GM06990 (cell line): ENCODE measurements at regions not wholly inside any gene's neighbourhood (a gene's known extent, or its start where the extent isn't known, plus 50 kb on each side); places are given as distances from the start of the nearest gene placed in this dataset.

Experiments used
- DNase-seq: peaks from one replicate; pipeline ENCODE4 v3.0.0-alpha.2; 2011; ENCODE audit not compliant: insufficient read length; ENCODE audit errors: extremely low read depth
- H3K27me3 ChIP-seq: replicated peaks from 2 replicates; pipeline ENCODE4 v1.6.0; 2011; ENCODE audit warnings: low read length; ENCODE audit not compliant: control insufficient read depth, insufficient read depth
- H3K36me3 ChIP-seq: 2 replicates; pipeline ENCODE4 v1.5.1; 2011; ENCODE audit warnings: low read length; ENCODE audit not compliant: control insufficient read depth, insufficient read depth
- H3K4me3 ChIP-seq: replicated peaks from 2 replicates; pipeline ENCODE4 v1.5.1; 2011; ENCODE audit warnings: low read depth, mild to moderate bottlenecking, control low read depth, low read length
- TF ChIP-seq, protein P1 (sequence below): IDR thresholded peaks from 2 replicates; pipeline ENCODE4 v1.5.1; 2011; ENCODE audit warnings: low read length, control low read depth, mild to moderate bottlenecking, inconsistent platforms; ENCODE audit not compliant: insufficient read depth, poor library complexity, severe bottlenecking

DNA sequence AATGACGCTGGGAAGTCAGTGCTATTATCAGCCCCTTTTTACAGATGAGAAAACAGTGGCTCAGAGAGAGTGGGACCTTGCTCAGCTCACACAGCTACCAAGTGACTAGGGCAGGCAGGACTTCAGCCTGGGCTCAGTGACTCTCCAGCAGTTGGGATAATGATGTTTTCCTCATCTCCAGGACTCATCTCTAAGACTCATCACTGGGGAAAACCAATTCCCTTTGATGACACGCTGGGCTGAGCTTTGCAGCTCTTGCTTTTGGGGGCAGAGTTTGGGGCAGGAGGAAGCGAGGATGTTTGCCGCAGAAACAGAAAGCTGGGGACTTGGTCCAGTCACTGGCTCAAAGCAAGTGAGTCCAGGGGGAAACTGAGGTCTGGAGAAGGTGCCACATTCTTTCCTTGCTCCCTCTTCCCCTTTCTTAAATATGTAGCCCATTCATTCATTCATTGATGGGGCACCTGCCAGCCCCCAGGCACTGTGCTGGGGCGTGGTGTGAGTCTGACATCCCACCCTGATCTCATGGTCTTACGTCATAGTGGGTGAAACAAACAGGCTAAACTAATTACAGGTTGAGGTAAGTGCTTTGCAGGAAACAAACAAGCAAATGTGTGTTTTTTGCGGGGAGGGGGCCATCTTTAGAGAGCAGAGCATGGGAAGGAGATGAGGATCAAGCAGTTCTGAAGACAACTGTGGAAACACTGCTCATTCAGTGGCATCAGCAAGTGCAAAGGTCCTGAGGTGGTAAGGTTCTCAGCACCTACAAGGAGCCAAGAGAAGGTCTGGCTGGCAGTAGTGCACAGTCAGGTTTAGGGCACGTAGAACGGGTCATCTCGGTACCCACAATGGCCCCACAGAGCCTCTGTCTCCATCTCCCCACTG is 74.4 kb upstream of the PMEPA1 start:
- Histone ChIP-seq H3K36me3 (no peaks in the 10 kb centered on the region), H3K4me3 (no peak overlapping the region), H3K27me3 (no peaks in the 10 kb centered on the region)
- no peak for DNase-seq
- TF ChIP-seq, protein P1, sequence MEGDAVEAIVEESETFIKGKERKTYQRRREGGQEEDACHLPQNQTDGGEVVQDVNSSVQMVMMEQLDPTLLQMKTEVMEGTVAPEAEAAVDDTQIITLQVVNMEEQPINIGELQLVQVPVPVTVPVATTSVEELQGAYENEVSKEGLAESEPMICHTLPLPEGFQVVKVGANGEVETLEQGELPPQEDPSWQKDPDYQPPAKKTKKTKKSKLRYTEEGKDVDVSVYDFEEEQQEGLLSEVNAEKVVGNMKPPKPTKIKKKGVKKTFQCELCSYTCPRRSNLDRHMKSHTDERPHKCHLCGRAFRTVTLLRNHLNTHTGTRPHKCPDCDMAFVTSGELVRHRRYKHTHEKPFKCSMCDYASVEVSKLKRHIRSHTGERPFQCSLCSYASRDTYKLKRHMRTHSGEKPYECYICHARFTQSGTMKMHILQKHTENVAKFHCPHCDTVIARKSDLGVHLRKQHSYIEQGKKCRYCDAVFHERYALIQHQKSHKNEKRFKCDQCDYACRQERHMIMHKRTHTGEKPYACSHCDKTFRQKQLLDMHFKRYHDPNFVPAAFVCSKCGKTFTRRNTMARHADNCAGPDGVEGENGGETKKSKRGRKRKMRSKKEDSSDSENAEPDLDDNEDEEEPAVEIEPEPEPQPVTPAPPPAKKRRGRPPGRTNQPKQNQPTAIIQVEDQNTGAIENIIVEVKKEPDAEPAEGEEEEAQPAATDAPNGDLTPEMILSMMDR = no peak

DNA sequence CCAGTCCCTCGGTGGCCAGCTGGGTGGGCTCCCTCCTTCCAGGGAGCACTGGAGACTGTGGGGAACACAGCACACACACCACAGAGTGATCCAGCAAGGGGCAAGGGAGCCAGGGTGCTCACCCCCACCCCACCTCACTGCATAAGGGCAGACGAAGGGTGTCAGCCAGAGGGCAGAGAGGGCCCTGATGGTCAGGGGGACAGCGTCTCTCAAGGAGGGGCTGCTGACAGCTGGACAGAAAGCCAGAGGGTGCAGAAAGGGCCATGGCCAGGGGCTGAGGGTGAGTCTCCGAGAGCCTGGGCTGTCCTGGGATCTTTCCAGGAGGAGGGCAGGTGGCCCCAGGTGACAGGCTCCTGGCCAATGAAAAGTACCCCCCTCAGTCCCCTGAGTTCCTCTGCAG is 73.4 kb upstream of the PMEPA1 start:
- no peak for DNase-seq
- no peaks in the 10 kb centered on the region for H3K36me3 ChIP-seq
- TF ChIP-seq, protein P1 = no peak
- no peak overlapping the region for H3K4me3 ChIP-seq
- no peaks in the 10 kb centered on the region for H3K27me3 ChIP-seq

DNA sequence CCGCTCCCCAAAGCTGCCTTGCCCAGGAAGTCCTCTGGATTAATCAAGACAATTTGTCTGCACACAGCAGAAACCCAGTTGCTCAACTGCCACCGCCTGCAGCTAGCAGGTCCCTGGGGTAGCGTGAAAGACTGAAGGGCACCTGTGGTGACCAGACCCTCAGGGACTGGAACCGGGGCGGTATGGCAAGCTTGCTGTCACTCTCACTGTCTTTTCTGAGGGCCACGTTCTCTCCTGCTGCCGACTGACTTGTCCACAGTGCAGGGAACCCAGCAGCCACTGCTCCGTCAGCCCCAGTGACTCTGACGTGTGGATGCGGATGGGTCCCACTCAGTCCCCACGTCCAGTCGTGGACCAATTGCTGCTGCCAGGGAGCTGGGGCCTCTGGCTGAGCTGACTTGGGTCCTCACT is 72.8 kb upstream of the PMEPA1 start:
- Histone ChIP-seq H3K36me3 (no peaks in the 10 kb centered on the region), H3K27me3 (no peaks in the 10 kb centered on the region), H3K4me3 (no peak overlapping the region)
- DNase-seq = no peak
- TF ChIP-seq, protein P1 = no peak

DNA sequence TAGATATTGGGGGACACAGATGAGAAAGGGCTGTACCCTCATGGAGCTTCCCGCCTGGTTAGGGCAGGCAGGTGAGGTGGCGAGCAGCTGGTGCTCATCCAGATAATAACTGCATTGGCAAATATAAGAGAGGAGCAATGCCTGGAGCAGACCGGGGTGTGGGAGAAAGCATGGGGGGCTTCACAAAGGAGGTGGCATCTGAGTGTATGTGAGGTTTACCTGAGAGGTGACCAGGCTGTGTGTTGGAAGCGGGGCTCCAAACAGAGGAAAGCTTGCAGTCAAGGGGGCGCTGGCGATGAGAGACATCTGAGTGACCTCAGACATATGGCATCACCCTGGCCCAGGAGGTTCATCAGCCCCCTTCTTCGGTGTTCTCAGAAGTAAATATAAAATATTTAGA is 72.1 kb upstream of the PMEPA1 start:
- H3K36me3 ChIP-seq = no peaks in the 10 kb centered on the region
- no peaks in the 10 kb centered on the region for H3K27me3 ChIP-seq
- TF ChIP-seq, protein P1 = no peak
- no peak overlapping the region for H3K4me3 ChIP-seq
- DNase-seq = no peak

DNA sequence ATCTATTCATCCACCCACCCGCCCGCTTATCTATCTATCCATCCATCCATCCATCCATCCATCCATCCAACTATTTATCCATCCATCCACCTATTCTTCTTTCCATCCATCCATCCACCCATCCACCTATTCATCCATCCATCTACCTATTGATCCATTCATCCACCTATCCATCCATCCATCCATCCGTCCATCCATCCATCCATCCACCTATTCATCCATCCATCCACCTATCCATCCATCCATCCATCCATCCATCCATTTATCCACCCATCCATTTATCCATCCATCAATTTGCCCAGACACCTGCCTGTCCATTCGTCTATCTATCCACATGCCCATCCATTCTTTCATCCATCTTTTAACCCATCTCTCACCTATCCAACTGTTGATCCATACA is 71.1 kb upstream of the PMEPA1 start:
- TF ChIP-seq, protein P1 = no peak
- H3K4me3 ChIP-seq = no peak overlapping the region
- H3K27me3 ChIP-seq = no peaks in the 10 kb centered on the region
- no peaks in the 10 kb centered on the region for H3K36me3 ChIP-seq
- DNase-seq = no peak
